K562 (cell line): ENCODE measurements at regions not wholly inside any gene's neighbourhood (a gene's known extent, or its start where the extent isn't known, plus 50 kb on each side); places are given as distances from the start of the nearest gene placed in this dataset.

ENCODE experiments used
- CTBP1 ChIP-seq: fragments of 450-650 bp; IDR thresholded peaks from 2 replicates; pipeline ENCODE4 v1.6.1; 2016; ENCODE audit warnings: borderline replicate concordance
- DACH1 ChIP-seq: fragments of 450-650 bp; IDR thresholded peaks from 2 replicates; pipeline ENCODE4 v1.6.1; 2018; ENCODE audit not compliant: partially characterized antibody
- LCOR ChIP-seq: sonication (generic); formaldehyde crosslinking; IDR thresholded peaks from 2 replicates; pipeline ENCODE4 v1.8.0; 2022; ENCODE audit warnings: mild to moderate bottlenecking, missing genetic modification reagents
- POLR2AphosphoS5 ChIP-seq: IDR thresholded peaks from 2 replicates; pipeline ENCODE4 v1.6.1; 2011; ENCODE audit warnings: mild to moderate bottlenecking, low read depth, low read length, moderate library complexity; ENCODE audit not compliant: control insufficient read depth, insufficient read depth
- TRIM24 ChIP-seq, 2 experiments: fragments of 450-650 bp; IDR thresholded peaks; 2 replicates each; pipeline ENCODE4 v1.6.1; 2016
- ZBTB40 ChIP-seq, 2 experiments: fragments of 450-650 bp in 1 of 2; sonication (generic) in 1 of 2; formaldehyde crosslinking in 1 of 2; IDR thresholded peaks; 2 replicates each; pipeline versions ENCODE4 v1.7.1 to v1.9.0; 2016 to 2022; ENCODE audit warnings: inconsistent platforms in 1 of 2, mild to moderate bottlenecking in 1 of 2, missing genetic modification reagents in 1 of 2
- ZNF239 ChIP-seq: fragments of 250-450 bp; sonication (Bioruptor Pico); IDR thresholded peaks from 2 replicates; pipeline ENCODE4 v1.4.0; 2020; ENCODE audit warnings: mild to moderate bottlenecking
- ZNF384 ChIP-seq: IDR thresholded peaks from 2 replicates; pipeline ENCODE4 v1.6.1; 2012; ENCODE audit warnings: low read depth, low read length, improper control_type of control experiment
- ZNF41 ChIP-seq: fragments of 250-450 bp; sonication (Bioruptor Pico); conservative IDR thresholded peaks from 2 replicates; pipeline ENCODE4 v1.4.0; 2020; ENCODE audit warnings: mild to moderate bottlenecking
- TF ChIP-seq, protein P1 (sequence below): fragments of 450-650 bp; formaldehyde crosslinking; IDR thresholded peaks from 2 replicates; pipeline ENCODE4 v1.4.0; 2022; ENCODE audit warnings: missing genetic modification characterization
- TF ChIP-seq, protein P2 (sequence below): IDR thresholded peaks from 2 replicates; pipeline ENCODE4 v1.6.1; 2016; ENCODE audit warnings: missing genetic modification characterization, missing compliant biosample characterization

DNA sequence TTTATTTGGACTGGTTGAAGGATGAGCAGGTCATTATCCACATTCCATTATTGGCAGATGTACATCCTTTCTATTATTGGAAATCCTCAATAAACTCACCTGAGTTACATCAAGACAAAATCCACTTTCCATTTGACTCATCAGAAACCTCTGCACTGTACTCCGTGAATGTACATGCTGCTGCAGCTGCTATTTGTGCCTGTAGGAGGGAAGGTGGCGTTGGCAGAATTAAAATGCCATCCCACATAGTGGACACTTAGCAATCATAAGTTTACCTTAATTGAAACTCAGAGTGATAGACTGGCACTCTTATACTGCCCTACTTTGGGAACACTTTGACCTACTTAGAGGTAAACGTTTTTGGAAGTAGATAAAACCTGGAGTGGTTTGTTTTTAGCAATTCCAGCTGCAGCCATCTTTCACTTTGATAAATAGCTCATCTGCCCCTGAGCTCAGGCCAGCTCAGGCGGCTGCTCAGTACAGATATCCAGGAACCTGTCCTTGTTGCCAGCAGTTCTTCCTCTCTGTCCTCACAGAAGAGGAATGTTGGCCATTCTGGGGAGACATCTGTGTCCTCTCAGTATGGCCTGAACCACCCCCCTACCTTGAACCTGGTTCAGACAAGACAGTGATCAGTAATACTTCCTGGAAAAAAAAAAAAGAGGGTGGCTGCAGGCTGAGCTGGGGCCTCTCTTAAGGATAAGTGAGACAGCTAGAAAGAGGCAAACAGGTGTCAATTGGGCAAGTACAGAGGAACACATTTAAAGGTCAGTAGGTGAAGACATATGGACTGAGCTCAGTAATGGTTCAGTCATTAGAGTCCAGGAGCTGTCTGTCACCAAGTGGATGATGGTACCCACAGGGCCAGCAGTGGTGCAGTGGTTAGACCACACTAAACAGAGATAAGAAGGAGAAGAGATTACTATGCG, 153.4 kb upstream of the UMPS start (continued):
- TF ChIP-seq LCOR (CRISPR knock-in tag) = no peak
- no peak for TF ChIP-seq ZBTB40 (IDR thresholded peaks at IDR 0.05)
- no peak for TF ChIP-seq ZBTB40 (CRISPR knock-in tag; IDR thresholded peaks at IDR 0.05)
- no peak for TF ChIP-seq DACH1
- TF ChIP-seq ZNF384 = peak; percentile 36; the same call in 1 of the 2 replicates
- TF ChIP-seq, protein P1, sequence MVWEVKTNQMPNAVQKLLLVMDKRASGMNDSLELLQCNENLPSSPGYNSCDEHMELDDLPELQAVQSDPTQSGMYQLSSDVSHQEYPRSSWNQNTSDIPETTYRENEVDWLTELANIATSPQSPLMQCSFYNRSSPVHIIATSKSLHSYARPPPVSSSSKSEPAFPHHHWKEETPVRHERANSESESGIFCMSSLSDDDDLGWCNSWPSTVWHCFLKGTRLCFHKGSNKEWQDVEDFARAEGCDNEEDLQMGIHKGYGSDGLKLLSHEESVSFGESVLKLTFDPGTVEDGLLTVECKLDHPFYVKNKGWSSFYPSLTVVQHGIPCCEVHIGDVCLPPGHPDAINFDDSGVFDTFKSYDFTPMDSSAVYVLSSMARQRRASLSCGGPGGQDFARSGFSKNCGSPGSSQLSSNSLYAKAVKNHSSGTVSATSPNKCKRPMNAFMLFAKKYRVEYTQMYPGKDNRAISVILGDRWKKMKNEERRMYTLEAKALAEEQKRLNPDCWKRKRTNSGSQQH = no peak
- no peak for TF ChIP-seq CTBP1
- TF ChIP-seq TRIM24 (IDR thresholded peaks at IDR 0.05) = peak in 1 of 2 experiments; percentile 37; a peak in 1 of 4 replicates
- no peak for TF ChIP-seq ZNF239 (CRISPR knock-in tag)
- 0 out of 2 replicates have a peak, but pooled peaks have one; percentile 35 for TF ChIP-seq POLR2AphosphoS5
- no peak for TF ChIP-seq ZNF41 (CRISPR knock-in tag)
- TF ChIP-seq, protein P2, sequence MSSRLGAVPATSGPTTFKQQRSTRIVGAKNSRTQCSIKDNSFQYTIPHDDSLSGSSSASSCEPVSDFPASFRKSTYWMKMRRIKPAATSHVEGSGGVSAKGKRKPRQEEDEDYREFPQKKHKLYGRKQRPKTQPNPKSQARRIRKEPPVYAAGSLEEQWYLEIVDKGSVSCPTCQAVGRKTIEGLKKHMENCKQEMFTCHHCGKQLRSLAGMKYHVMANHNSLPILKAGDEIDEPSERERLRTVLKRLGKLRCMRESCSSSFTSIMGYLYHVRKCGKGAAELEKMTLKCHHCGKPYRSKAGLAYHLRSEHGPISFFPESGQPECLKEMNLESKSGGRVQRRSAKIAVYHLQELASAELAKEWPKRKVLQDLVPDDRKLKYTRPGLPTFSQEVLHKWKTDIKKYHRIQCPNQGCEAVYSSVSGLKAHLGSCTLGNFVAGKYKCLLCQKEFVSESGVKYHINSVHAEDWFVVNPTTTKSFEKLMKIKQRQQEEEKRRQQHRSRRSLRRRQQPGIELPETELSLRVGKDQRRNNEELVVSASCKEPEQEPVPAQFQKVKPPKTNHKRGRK = no peak
